ENCODE measurements at regions not wholly inside any gene's neighbourhood (a gene's known extent, or its start where the extent isn't known, plus 50 kb on each side); places are given as distances from the start of the nearest gene placed in this dataset.

GRCh38 chr5:97420646-97421045 is 237.6 kb upstream of the RIOK2 start:
- Histone ChIP-seq H3K18ac (ENCODE audit: low read depth, low read length) (no peak overlapping the region), H4K20me1 (ENCODE audit: insufficient read depth, low read length) (no peaks in the 10 kb centered on the region), H3K36me3 (ENCODE audit: control insufficient read depth, insufficient read depth, low read length) (no peaks in the 10 kb centered on the region), H3K4ac (ENCODE audit: low read depth, low read length) (no peak overlapping the region), H3K9me3 (ENCODE audit: control insufficient read depth, insufficient read depth, low read length) (no peaks in the 10 kb centered on the region), H4K5ac (ENCODE audit: low read depth, low read length) (no peak overlapping the region), H2AK9ac (replicated peaks; ENCODE audit: low read depth, low read length, poor library complexity) (no peak overlapping the region), H2BK5ac (ENCODE audit: low read depth, low read length, poor library complexity, severe bottlenecking) (no peak overlapping the region), H2BK15ac (ENCODE audit: low read depth, low read length) (no peak overlapping the region), H3K79me1 (ENCODE audit: low read depth in 1 of 2, low read length in 2 of 2) (no peaks in the 10 kb centered on the region), H3K9ac (ENCODE audit: low read depth, low read length) (no peak overlapping the region), H4K91ac (ENCODE audit: insufficient read depth, low read depth, low read length) (no peak overlapping the region), H2AK5ac (ENCODE audit: low read depth, low read length) (no peak overlapping the region), H3K4me3 (ENCODE audit: insufficient read depth, low read depth, low read length) (no peak overlapping the region), H4K8ac (ENCODE audit: low read depth in 2 of 2, low read length in 2 of 2) (no peak overlapping the region), H3K27me3 (ENCODE audit: control insufficient read depth, insufficient read depth, low read length) (peaks cover 2% of the 10 kb centered on the region; the same call in 1 of the 2 replicates), H3K23ac (ENCODE audit: low read depth, low read length) (no peak overlapping the region), H2BK20ac (ENCODE audit: low read depth, low read length) (no peak overlapping the region), H3K4me1 (ENCODE audit: control insufficient read depth, insufficient read depth, low read length) (no peaks in the 10 kb centered on the region), H3K9me1 (ENCODE audit: insufficient read depth, low read length) (no peaks in the 10 kb centered on the region), H2AFZ (replicated peaks; ENCODE audit: low read length, poor library complexity) (no peak overlapping the region), H3K27ac (ENCODE audit: insufficient read depth, low read length) (no peak overlapping the region), H3K56ac (ENCODE audit: extremely low read depth, insufficient read depth, low read length) (no peak overlapping the region), H3K14ac (replicated peaks; ENCODE audit: low read depth, low read length) (no peak overlapping the region), H3K4me2 (ENCODE audit: low read depth, low read length) (no peak overlapping the region), H2BK120ac (ENCODE audit: low read depth, low read length) (no peak overlapping the region)
- intact Hi-C loops (cut with micrococcal nuclease) = no loop called here
- dilution Hi-C loops (cut with HindIII; ENCODE audit: low sequenced_read_pairs, unreplicated experiment) = no loop called here
- POLR2A ChIA-PET (ENCODE audit: unreplicated experiment) = no interaction called here
- TF ChIP-seq NFE2L2 (IDR thresholded peaks at IDR 0.05; ENCODE audit: low read depth, low read length) = no peak
- no peak for TF ChIP-seq MAFK (IDR thresholded peaks at IDR 0.05; ENCODE audit: low read depth, low read length)
- TF ChIP-seq FOS (IDR thresholded peaks at IDR 0.05; ENCODE audit: low read depth, low read length) = no peak
- TF ChIP-seq USF2 (IDR thresholded peaks at IDR 0.05; ENCODE audit: low read depth, low read length) = no peak
- no peak for TF ChIP-seq RAD21 (IDR thresholded peaks at IDR 0.05; ENCODE audit: low read length)
- no peak for TF ChIP-seq RCOR1 (IDR thresholded peaks at IDR 0.05; ENCODE audit: insufficient replicate concordance, low read length)
- TF ChIP-seq CTCF (conservative IDR thresholded peaks at IDR 0.05; ENCODE audit: low read depth, low read length) = no peak
- TF ChIP-seq CEBPB (IDR thresholded peaks at IDR 0.05; ENCODE audit: low read depth, low read length) = no peak
- no peak for TF ChIP-seq POLR2A (IDR thresholded peaks at IDR 0.05; ENCODE audit: low read depth, low read length)
- TF ChIP-seq SMC3 (IDR thresholded peaks at IDR 0.05; ENCODE audit: low read depth, low read length) = no peak
- DNase-seq (no peak), ATAC-seq (ENCODE audit: low read depth) (no peak; the same call in 1 of the 2 replicates)
- BruUV-seq (replicated peaks) = no TSS peak
- in situ Hi-C loops (cut with MboI; ENCODE audit: low sequenced_read_pairs) = no loop called here
- CTCF ChIA-PET = interaction anchor here (0.8 kb wide), 1 partner anchor 9 kb away, joined by 3 read pairs; no protein-coding TSS in a partner anchor
- WGBS, 2 experiments (ENCODE audit: extremely low coverage in 2 of 2, insufficient read length in 1 of 2) = no CpG with 5 or more reads among the region's 1 CpG
